H1 (cell line): ENCODE measurements at regions not wholly inside any gene's neighbourhood (a gene's known extent, or its start where the extent isn't known, plus 50 kb on each side); places are given as distances from the start of the nearest gene placed in this dataset.

Source experiments
- CHD2 ChIP-seq: IDR thresholded peaks from 2 replicates; pipeline ENCODE4 v1.6.1; 2012; ENCODE audit warnings: low read length, improper control_type of control experiment
- SIN3A ChIP-seq, 2 experiments: IDR thresholded peaks in 1 of 2; conservative IDR thresholded peaks in 1 of 2; 2 replicates each; pipeline ENCODE4 v1.6.1; 2011 to 2012; ENCODE audit warnings: low read length in 2 of 2, improper control_type of control experiment in 1 of 2, low read depth in 1 of 2, mild to moderate bottlenecking in 1 of 2
- SP2 ChIP-seq: IDR thresholded peaks from 2 replicates; pipeline ENCODE4 v1.6.1; 2012; ENCODE audit warnings: mild to moderate bottlenecking, low read length, inconsistent platforms

- TF ChIP-seq SIN3A (conservative IDR thresholded peaks at IDR 0.05 in 1 of 2, IDR thresholded peaks at IDR 0.05 in 1 of 2; ENCODE audit: low read depth in 1 of 2, low read length in 2 of 2) = no peak
- TF ChIP-seq CHD2 = no peak
- no peak for TF ChIP-seq SP2
Observed at GRCh38 chr5:118565335-118565971, 422.9 kb downstream of the DTWD2 start (continued).
